Neural progenitor cell (in vitro differentiated cells): ENCODE measurements at regions not wholly inside any gene's neighbourhood (a gene's known extent, or its start where the extent isn't known, plus 50 kb on each side); places are given as distances from the start of the nearest gene placed in this dataset.

Source experiments
- DNase-seq: peaks from one replicate; pipeline ENCODE4 v3.0.0-alpha.2; 2016; ENCODE audit warnings: low spot score
- H2AFZ ChIP-seq: fragments of 200-600 bp; sonication (generic); replicated peaks from 2 replicates; pipeline ENCODE4 v1.6.1; 2016; ENCODE audit warnings: antibody characterized with exemption
- H3F3A ChIP-seq: fragments of 200-600 bp; sonication (generic); 2 replicates; pipeline ENCODE4 v1.6.1; 2016; ENCODE audit warnings: antibody characterized with exemption, low read depth
- H3K27ac ChIP-seq: fragments of 200-600 bp; sonication (generic); 2 replicates; pipeline ENCODE4 v1.5.1; 2016; ENCODE audit warnings: mild to moderate bottlenecking
- H3K27me3 ChIP-seq: fragments of 200-600 bp; sonication (generic); 2 replicates; pipeline ENCODE4 v1.6.1; 2016; ENCODE audit warnings: mild to moderate bottlenecking, moderate library complexity
- H3K36me3 ChIP-seq: fragments of 200-600 bp; sonication (generic); 2 replicates; pipeline ENCODE4 v1.5.1; 2016
- H3K4me1 ChIP-seq: fragments of 200-600 bp; sonication (generic); 2 replicates; pipeline ENCODE4 v1.6.1; 2016; ENCODE audit warnings: mixed run types
- H3K4me2 ChIP-seq: fragments of 200-600 bp; sonication (generic); 2 replicates; pipeline ENCODE4 v1.6.1; 2016
- H3K4me3 ChIP-seq: fragments of 200-600 bp; sonication (generic); 2 replicates; pipeline ENCODE4 v1.5.1; 2016
- H3K79me2 ChIP-seq: fragments of 200-600 bp; sonication (generic); 2 replicates; pipeline ENCODE4 v1.6.1; 2016; ENCODE audit warnings: low read depth
- H3K9ac ChIP-seq: fragments of 200-600 bp; sonication (generic); 2 replicates; pipeline ENCODE4 v1.6.1; 2016
- H3K9me3 ChIP-seq: fragments of 200-600 bp; sonication (generic); 2 replicates; pipeline ENCODE4 v1.5.1; 2016; ENCODE audit warnings: low read depth
- H4K20me1 ChIP-seq: fragments of 200-600 bp; sonication (generic); 2 replicates; pipeline ENCODE4 v1.6.1; 2016; ENCODE audit warnings: low read depth
- H3K27ac Mint-ChIP-seq: 3 replicates; pipeline ENCODE4 v1.8.0; 2021; ENCODE audit warnings: mixed read lengths
- H3K27me3 Mint-ChIP-seq: 2 replicates; pipeline ENCODE4 v1.8.0; 2022; ENCODE audit warnings: low read depth, mild to moderate bottlenecking, inconsistent platforms, moderate library complexity, mixed read lengths; ENCODE audit not compliant: insufficient read depth
- H3K36me3 Mint-ChIP-seq: 3 replicates; pipeline ENCODE4 v1.8.0; 2021; ENCODE audit warnings: mixed read lengths
- H3K4me1 Mint-ChIP-seq: 3 replicates; pipeline ENCODE4 v1.8.0; 2021; ENCODE audit warnings: mixed read lengths
- H3K4me3 Mint-ChIP-seq: 3 replicates; pipeline ENCODE4 v1.8.0; 2021; ENCODE audit warnings: mild to moderate bottlenecking, moderate library complexity, mixed read lengths
- H3K9me3 Mint-ChIP-seq: 3 replicates; pipeline ENCODE4 v1.8.0; 2020; ENCODE audit warnings: mixed read lengths
- CTCF ChIP-seq: fragments of 200-600 bp; sonication (generic); IDR thresholded peaks from 2 replicates; pipeline ENCODE4 v1.5.1; 2017; ENCODE audit warnings: antibody characterized with exemption, mild to moderate bottlenecking
- EZH2 ChIP-seq: fragments of 200-600 bp; sonication (generic); IDR thresholded peaks from 2 replicates; pipeline ENCODE4 v1.6.1; 2017; ENCODE audit warnings: antibody characterized with exemption, mild to moderate bottlenecking, moderate library complexity
- EZH2phosphoT487 ChIP-seq: fragments of 200-600 bp; sonication (generic); IDR thresholded peaks from 2 replicates; pipeline ENCODE4 v1.6.1; 2017; ENCODE audit warnings: antibody characterized with exemption

GRCh38 chr15:25189551-25189950 lies 234.8 kb downstream of the SNRPN start:
- H3K27ac ChIP-seq: no peak overlapping the region
- peaks cover 53% of the 10 kb centered on the region for H3K9me3 Mint-ChIP-seq
- H3K27me3 Mint-ChIP-seq: peaks cover 9% of the 10 kb centered on the region

GRCh38 chr15:25192651-25193050 lies 237.9 kb downstream of the SNRPN start:
- H3K4me3 Mint-ChIP-seq: no peak overlapping the region
- Histone ChIP-seq H3K4me3 (no peak overlapping the region), H3K36me3 (no peaks in the 10 kb centered on the region), H2AFZ (no peak overlapping the region), H3K27ac (no peak overlapping the region), H3K9me3 (no peaks in the 10 kb centered on the region), H4K20me1 (no peaks in the 10 kb centered on the region), H3K27me3 (no peaks in the 10 kb centered on the region), H3K9ac (no peak overlapping the region), H3F3A (no peaks in the 10 kb centered on the region), H3K4me2 (no peak overlapping the region), H3K4me1 (no peaks in the 10 kb centered on the region), H3K79me2 (no peaks in the 10 kb centered on the region)
- H3K9me3 Mint-ChIP-seq: peaks cover 46% of the 10 kb centered on the region
- H3K36me3 Mint-ChIP-seq: no peaks in the 10 kb centered on the region
- H3K4me1 Mint-ChIP-seq: no peaks in the 10 kb centered on the region
- TF ChIP-seq EZH2phosphoT487 (no peak), CTCF (no peak), EZH2 (no peak)
- H3K27ac Mint-ChIP-seq: no peak overlapping the region
- no peak for DNase-seq
- H3K27me3 Mint-ChIP-seq: peaks cover 4% of the 10 kb centered on the region

More at GRCh38 chr15:25189551-25189950, 234.8 kb downstream of the SNRPN start:
- Histone ChIP-seq H3K27me3 (no peaks in the 10 kb centered on the region), H3K4me3 (no peak overlapping the region), H4K20me1 (no peaks in the 10 kb centered on the region), H3K9me3 (no peaks in the 10 kb centered on the region), H3K36me3 (no peaks in the 10 kb centered on the region), H3K4me2 (no peak overlapping the region), H3K79me2 (no peaks in the 10 kb centered on the region), H3K9ac (no peak overlapping the region), H3F3A (no peaks in the 10 kb centered on the region), H3K4me1 (no peaks in the 10 kb centered on the region), H2AFZ (no peak overlapping the region)
- Mint-ChIP-seq H3K4me1 (no peaks in the 10 kb centered on the region), H3K27ac (no peak overlapping the region), H3K4me3 (no peak overlapping the region), H3K36me3 (peaks cover 2% of the 10 kb centered on the region)
- no peak for TF ChIP-seq EZH2phosphoT487
- no peak for TF ChIP-seq EZH2
- no peak for DNase-seq

GRCh38 chr15:25207369-25207768 lies 231.5 kb downstream of the UBE3A start:
- H4K20me1 ChIP-seq: no peaks in the 10 kb centered on the region
- no peaks in the 10 kb centered on the region for H3K4me1 ChIP-seq
- H3K79me2 ChIP-seq: no peaks in the 10 kb centered on the region
- H3F3A ChIP-seq: no peaks in the 10 kb centered on the region
- Mint-ChIP-seq H3K27ac (no peak overlapping the region), H3K4me3 (no peak overlapping the region), H3K27me3 (peaks cover 5% of the 10 kb centered on the region), H3K4me1 (no peaks in the 10 kb centered on the region), H3K36me3 (no peaks in the 10 kb centered on the region), H3K9me3 (peaks cover 24% of the 10 kb centered on the region)
- no peak for DNase-seq
- H3K27ac ChIP-seq: no peak overlapping the region
- no peak overlapping the region for H3K9ac ChIP-seq
- TF ChIP-seq EZH2phosphoT487 (no peak), EZH2 (no peak), CTCF (no peak)
- H2AFZ ChIP-seq: no peak overlapping the region
- no peaks in the 10 kb centered on the region for H3K36me3 ChIP-seq
- no peak overlapping the region for H3K4me3 ChIP-seq
- no peaks in the 10 kb centered on the region for H3K9me3 ChIP-seq
- H3K27me3 ChIP-seq: no peaks in the 10 kb centered on the region
- no peak overlapping the region for H3K4me2 ChIP-seq

GRCh38 chr15:25208735-25209134 lies 230.1 kb downstream of the UBE3A start:
- no peak overlapping the region for H2AFZ ChIP-seq
- no peak overlapping the region for H3K4me3 ChIP-seq
- no peak overlapping the region for H3K4me3 Mint-ChIP-seq
- H3K79me2 ChIP-seq: no peaks in the 10 kb centered on the region
- no peak for DNase-seq
- no peaks in the 10 kb centered on the region for H3K4me1 ChIP-seq
- no peaks in the 10 kb centered on the region for H3K9me3 ChIP-seq
- no peaks in the 10 kb centered on the region for H4K20me1 ChIP-seq
- H3K27ac Mint-ChIP-seq: no peak overlapping the region
- no peak overlapping the region for H3K27ac ChIP-seq
- no peak overlapping the region for H3K4me2 ChIP-seq
- H3F3A ChIP-seq: no peaks in the 10 kb centered on the region
- no peaks in the 10 kb centered on the region for H3K4me1 Mint-ChIP-seq
- H3K27me3 Mint-ChIP-seq: peaks cover 5% of the 10 kb centered on the region
- H3K9me3 Mint-ChIP-seq: peaks cover 23% of the 10 kb centered on the region
- no peaks in the 10 kb centered on the region for H3K36me3 Mint-ChIP-seq
- TF ChIP-seq EZH2 (no peak), CTCF (no peak), EZH2phosphoT487 (no peak)
- no peak overlapping the region for H3K9ac ChIP-seq
- no peaks in the 10 kb centered on the region for H3K27me3 ChIP-seq
- H3K36me3 ChIP-seq: no peaks in the 10 kb centered on the region
